Psoas muscle (tissue), 7 donors: ENCODE measurements at regions not wholly inside any gene's neighbourhood (a gene's known extent, or its start where the extent isn't known, plus 50 kb on each side); places are given as distances from the start of the nearest gene placed in this dataset.

ENCODE experiments used
- ATAC-seq, 4 donors: fragments of 200-7000 bp; cut with Tn5 transposase; one replicate each; pipeline ENCODE4 v1.9.1; 2020; ENCODE audit warnings: moderate library complexity in 3 of 4, mild to moderate bottlenecking in 2 of 4
- DNase-seq, 2 donors: peaks; one replicate each; pipeline ENCODE4 v3.0.0-alpha.2; 2020
- H3K27ac ChIP-seq: fragments of 200-600 bp; one replicate; pipeline ENCODE4 v1.8.0; 2022
- H3K27me3 ChIP-seq, 3 donors: fragments of 200-600 bp in 1 of 3; one replicate each; pipeline versions ENCODE4 v1.6.1 to v1.8.0; 2013 to 2022; ENCODE audit warnings: low read length in 2 of 3, mild to moderate bottlenecking in 2 of 3, moderate library complexity in 1 of 3; ENCODE audit not compliant: insufficient read depth in 3 of 3
- H3K36me3 ChIP-seq, 2 donors: fragments of 200-600 bp in 1 of 2; one replicate each; pipeline versions ENCODE4 v1.6.1 to v1.8.0; 2013 to 2022; ENCODE audit warnings: low read depth in 1 of 2, mild to moderate bottlenecking in 1 of 2, moderate library complexity in 1 of 2; ENCODE audit not compliant: insufficient read depth in 1 of 2
- H3K4me1 ChIP-seq: fragments of 200-600 bp; one replicate; pipeline ENCODE4 v1.8.0; 2022
- H3K4me3 ChIP-seq: fragments of 200-600 bp; one replicate; pipeline ENCODE4 v1.8.0; 2022; ENCODE audit warnings: mild to moderate bottlenecking
- H3K9me3 ChIP-seq: fragments of 200-600 bp; one replicate; pipeline ENCODE4 v1.8.0; 2022
- CTCF ChIP-seq: fragments of 200-600 bp; IDR thresholded peaks from one replicate; pipeline ENCODE4 v1.8.0; 2022; ENCODE audit warnings: antibody characterized with exemption
- WGBS, 3 donors: extraction: QIAGEN DNeasy Blood & Tissue Kit; methylation state at CpG; one replicate each; pipeline versions ENCODE4 v1.1.6 to v1.1.7; 2013; 5-methylcytosine and 5-hydroxymethylcytosine counted together
- intact Hi-C, 2 donors: fragments of 100-400 bp; cut with DNase I; formaldehyde crosslinking; loops; one replicate each; pipeline versions ENCODE4 v1.11.0 to v1.14.2; 2022
- donor health status: healthy with polysubstance abuse.
- donor health status: DM: no; HTN: no; CAD: no; lungs with moderate emphysema.
- donor health status: Bipolar disorder and iron deficiency.
- donor health status: healthy.
- donor health status: DM: yes; HTN: yes; CAD: no.
- donor health status: DM: no; HTN: no; CAD: no.
- donor health status: DM: yes; HTN: yes; CAD: no.

DNA sequence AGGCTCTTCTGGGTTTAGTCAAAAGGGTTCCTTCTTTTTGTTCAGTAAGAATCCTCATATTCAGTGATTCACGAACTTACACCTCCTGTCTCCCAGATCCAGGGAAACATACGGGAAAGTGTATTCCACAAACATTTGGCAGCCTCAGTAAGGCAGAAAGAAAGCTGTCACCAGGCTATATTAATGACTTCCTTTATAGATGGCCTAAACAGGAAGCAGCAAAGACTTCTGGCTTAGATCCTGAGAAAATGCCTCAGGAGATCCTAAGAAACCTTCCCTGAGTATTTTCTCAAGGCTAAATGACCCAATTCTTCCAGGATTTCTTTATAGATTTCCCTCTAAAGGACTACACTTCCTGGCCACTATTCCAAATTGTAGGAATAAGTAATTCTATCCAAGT is 1995.5 kb upstream of the CELF4 start:
- no peak for ATAC-seq
- WGBS, 3 donors = 46 to 56% (median 49%) methylated on average over 2 of the region's 2 CpGs
- H3K4me1 ChIP-seq = no peaks in the 10 kb centered on the region
- no peak overlapping the region for H3K27ac ChIP-seq
- H3K9me3 ChIP-seq = no peaks in the 10 kb centered on the region
- no peaks in the 10 kb centered on the region for H3K36me3 ChIP-seq
- H3K4me3 ChIP-seq = no peak overlapping the region
- H3K27me3 ChIP-seq = no peaks in the 10 kb centered on the region
- intact Hi-C loops = no loop called here
- DNase-seq = no peak
- TF ChIP-seq CTCF = no peak

DNA sequence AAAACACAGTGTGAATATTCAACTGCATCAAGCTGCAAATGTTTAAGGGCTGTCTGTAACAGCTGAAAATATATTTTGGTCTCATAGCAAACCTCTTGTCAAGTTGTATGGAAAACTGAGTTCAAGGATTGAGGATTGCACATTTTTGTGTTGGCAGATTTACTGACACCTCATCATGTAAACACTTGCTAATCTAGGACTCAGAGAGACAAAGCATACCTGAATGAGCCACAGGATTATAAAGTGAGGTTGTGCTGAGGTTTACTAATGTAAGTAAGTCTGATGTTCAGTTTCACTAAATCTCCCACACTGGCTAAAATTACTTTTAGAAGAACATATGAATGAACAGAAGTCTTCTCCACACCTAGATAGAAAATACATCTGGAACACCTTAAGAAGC is 1993.1 kb upstream of the CELF4 start:
- H3K27me3 ChIP-seq = no peaks in the 10 kb centered on the region
- H3K27ac ChIP-seq = no peak overlapping the region
- H3K36me3 ChIP-seq = no peaks in the 10 kb centered on the region
- no peaks in the 10 kb centered on the region for H3K9me3 ChIP-seq
- intact Hi-C loops = no loop called here
- no peaks in the 10 kb centered on the region for H3K4me1 ChIP-seq
- TF ChIP-seq CTCF = no peak
- no peak overlapping the region for H3K4me3 ChIP-seq
- ATAC-seq (no peak), DNase-seq (no peak)

DNA sequence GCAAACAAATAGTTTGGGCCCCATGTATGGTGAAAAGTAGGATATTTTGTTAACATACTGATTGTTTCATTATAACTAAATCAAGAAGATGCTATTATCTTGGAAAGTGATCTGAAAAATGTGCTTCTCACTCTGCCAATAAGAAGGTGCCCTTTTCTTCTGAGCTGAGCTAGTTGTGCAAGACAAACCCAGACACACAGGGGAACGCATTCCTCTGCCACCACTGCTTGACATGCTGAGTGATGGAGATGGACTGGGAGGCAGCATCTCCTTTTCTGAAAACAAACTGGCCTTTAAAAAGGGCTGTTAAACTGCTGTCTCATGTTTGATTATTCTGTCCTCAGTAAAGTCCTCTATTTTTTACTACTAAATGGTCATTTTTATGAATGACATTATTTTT is 1989.9 kb upstream of the CELF4 start:
- 73 to 80% (median 76%) methylated on average over 1 of the region's 1 CpG for WGBS, 3 donors
- TF ChIP-seq CTCF = no peak
- H3K27me3 ChIP-seq = no peaks in the 10 kb centered on the region
- no peak for DNase-seq
- no peak overlapping the region for H3K27ac ChIP-seq
- H3K4me3 ChIP-seq = no peak overlapping the region
- no peaks in the 10 kb centered on the region for H3K4me1 ChIP-seq
- no peaks in the 10 kb centered on the region for H3K9me3 ChIP-seq
- no peaks in the 10 kb centered on the region for H3K36me3 ChIP-seq
- no peak for ATAC-seq
- intact Hi-C loops = no loop called here

- H3K4me1 ChIP-seq = no peaks in the 10 kb centered on the region
- 86 to 94% (median 93%) methylated on average over 2 of the region's 2 CpGs for WGBS, 3 donors
- intact Hi-C loops = no loop called here
- no peaks in the 10 kb centered on the region for H3K27me3 ChIP-seq
- DNase-seq (no peak), ATAC-seq (no peak)
- no peaks in the 10 kb centered on the region for H3K9me3 ChIP-seq
- no peaks in the 10 kb centered on the region for H3K36me3 ChIP-seq
- no peak overlapping the region for H3K4me3 ChIP-seq
- no peak overlapping the region for H3K27ac ChIP-seq
- TF ChIP-seq CTCF = no peak
Measured at GRCh38 chr18:39550701-39551100, 1985.1 kb upstream of the CELF4 start.

GRCh38 chr18:39549144-39549543 is 1983.5 kb upstream of the CELF4 start:
- H3K27me3 ChIP-seq = no peaks in the 10 kb centered on the region
- no peak overlapping the region for H3K27ac ChIP-seq
- H3K4me1 ChIP-seq = no peaks in the 10 kb centered on the region
- intact Hi-C loops = no loop called here
- H3K4me3 ChIP-seq = no peak overlapping the region
- DNase-seq = no peak
- no peak for TF ChIP-seq CTCF
- no peaks in the 10 kb centered on the region for H3K9me3 ChIP-seq
- H3K36me3 ChIP-seq = no peaks in the 10 kb centered on the region
- ATAC-seq = no peak
- WGBS, 3 donors = 30 to 43% (median 37%) methylated on average over 1 of the region's 1 CpG
